Adrenal gland (tissue), 5 donors: ENCODE measurements at regions not wholly inside any gene's neighbourhood (a gene's known extent, or its start where the extent isn't known, plus 50 kb on each side); places are given as distances from the start of the nearest gene placed in this dataset.

Experiments used
- CTCF ChIP-seq, 6 experiments: fragments of 450-650 bp in 4 of 6; fragments of 200-600 bp in 2 of 6; sonication (generic) in 1 of 6; IDR thresholded peaks; 1 replicate in 5 of 6; 2 replicates in 1 of 6; pipeline versions ENCODE4 v1.5.1 to v1.8.0; 2016 to 2021; ENCODE audit warnings: antibody characterized with exemption in 6 of 6, mild to moderate bottlenecking in 2 of 6, moderate library complexity in 1 of 6
- POLR2A ChIP-seq, 2 donors: fragments of 450-650 bp; IDR thresholded peaks; one replicate each; pipeline ENCODE4 v1.6.1; 2017; ENCODE audit warnings: antibody characterized with exemption in 2 of 2, mild to moderate bottlenecking in 2 of 2, moderate library complexity in 1 of 2
- donor health status: DM: no; HTN: no; CAD: no.

- TF ChIP-seq CTCF (IDR thresholded peaks at IDR 0.05) = no peak
- no peak for TF ChIP-seq POLR2A (IDR thresholded peaks at IDR 0.05)
These were observed 368.1 kb downstream of the ZFHX3 start for GRCh38 chr16:72679856-72680255.
